22Rv1 (cell line): ENCODE measurements at regions not wholly inside any gene's neighbourhood (a gene's known extent, or its start where the extent isn't known, plus 50 kb on each side); places are given as distances from the start of the nearest gene placed in this dataset.

Experiments
- CTCF ChIP-seq: fragments of 450-650 bp; IDR thresholded peaks from 2 replicates; pipeline ENCODE4 v1.5.1; 2017; ENCODE audit warnings: mild to moderate bottlenecking
- ZFX ChIP-seq: fragments of 450-650 bp; IDR thresholded peaks from 2 replicates; pipeline ENCODE4 v1.6.1; 2017; ENCODE audit warnings: antibody characterized with exemption, borderline replicate concordance

- TF ChIP-seq CTCF (no peak), ZFX (no peak)
These were observed 130.9 kb upstream of the TANK start for GRCh38 chr2:161029321-161029720.
